ENCODE measurements at regions not wholly inside any gene's neighbourhood (a gene's known extent, or its start where the extent isn't known, plus 50 kb on each side); places are given as distances from the start of the nearest gene placed in this dataset.
"Not testable (repeated sequence)": the region's sequence is repeated elsewhere in the genome, so short reads cannot be mapped to it uniquely, and the experiment has no call there.

DNA sequence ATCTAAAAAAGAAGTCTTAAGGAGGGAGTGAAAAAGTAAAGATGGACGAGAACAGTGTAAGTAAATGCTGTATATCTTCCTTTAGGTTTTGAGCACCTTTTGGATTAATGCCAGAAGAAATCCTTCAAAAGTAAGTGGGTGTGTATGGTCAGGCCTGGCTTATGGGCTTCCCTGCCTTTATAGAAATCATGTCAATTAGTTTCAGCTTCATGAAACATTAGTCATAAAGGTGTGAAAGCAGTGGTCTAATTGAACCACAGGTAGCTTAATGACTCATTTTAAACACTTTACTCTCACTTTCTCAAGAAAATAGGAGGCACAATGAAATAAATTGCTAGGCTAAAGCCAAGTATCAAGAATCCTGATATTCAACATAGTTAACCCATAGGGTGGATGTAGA lies 467.4 kb upstream of the DPPA4 start:
- peak; percentile 63 for DNase-seq (ENCODE audit: low spot score)

GRCh38 chr3:109806929-109807328 lies 469.6 kb upstream of the DPPA4 start:
- DNase-seq (ENCODE audit: low spot score), result peak; percentile 85

DNA sequence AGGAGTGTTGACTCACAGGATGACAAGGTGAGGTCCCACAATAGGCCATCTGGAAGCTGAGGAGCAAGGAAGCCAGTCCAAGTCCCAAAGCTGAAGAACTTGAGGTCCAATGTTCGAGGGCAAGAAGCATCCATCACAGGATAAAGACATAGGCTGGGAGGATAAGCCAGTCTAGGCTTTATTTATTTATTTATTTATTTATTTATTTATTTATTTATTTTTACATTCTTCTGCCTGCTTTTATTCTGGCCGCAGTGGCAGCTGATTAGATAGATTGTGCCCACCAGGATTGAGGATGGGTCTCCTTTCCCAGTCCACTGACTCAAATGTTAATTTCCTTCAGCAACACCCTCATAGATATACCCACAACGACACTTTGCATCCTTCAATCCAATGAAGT lies 472.2 kb upstream of the DPPA4 start:
- DNase-seq (ENCODE audit: low spot score), result no peak

- no peak for DNase-seq (ENCODE audit: low spot score)
These were observed 480.7 kb upstream of the DPPA4 start for GRCh38 chr3:109818081-109818480.

DNA sequence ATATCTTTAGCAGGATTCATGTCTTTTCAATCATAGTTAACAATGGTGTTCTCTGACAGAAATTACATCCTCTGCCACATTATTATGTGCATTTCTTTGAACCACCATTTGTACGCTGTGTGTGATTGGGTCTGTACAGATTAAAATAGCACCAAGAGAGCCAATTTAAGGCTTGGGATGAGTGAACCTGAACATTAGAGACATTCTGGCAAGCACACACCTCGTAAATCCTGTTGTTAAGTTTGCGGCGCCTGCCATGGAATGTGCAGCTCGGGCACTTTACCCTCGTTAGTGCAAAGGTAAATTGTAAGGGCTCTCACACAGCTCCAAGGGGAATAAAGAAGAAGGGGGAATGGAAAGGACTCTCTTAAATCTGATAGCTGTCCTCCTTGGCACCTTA lies 482.4 kb upstream of the DPPA4 start:
- no peak for DNase-seq (ENCODE audit: low spot score)

DNA sequence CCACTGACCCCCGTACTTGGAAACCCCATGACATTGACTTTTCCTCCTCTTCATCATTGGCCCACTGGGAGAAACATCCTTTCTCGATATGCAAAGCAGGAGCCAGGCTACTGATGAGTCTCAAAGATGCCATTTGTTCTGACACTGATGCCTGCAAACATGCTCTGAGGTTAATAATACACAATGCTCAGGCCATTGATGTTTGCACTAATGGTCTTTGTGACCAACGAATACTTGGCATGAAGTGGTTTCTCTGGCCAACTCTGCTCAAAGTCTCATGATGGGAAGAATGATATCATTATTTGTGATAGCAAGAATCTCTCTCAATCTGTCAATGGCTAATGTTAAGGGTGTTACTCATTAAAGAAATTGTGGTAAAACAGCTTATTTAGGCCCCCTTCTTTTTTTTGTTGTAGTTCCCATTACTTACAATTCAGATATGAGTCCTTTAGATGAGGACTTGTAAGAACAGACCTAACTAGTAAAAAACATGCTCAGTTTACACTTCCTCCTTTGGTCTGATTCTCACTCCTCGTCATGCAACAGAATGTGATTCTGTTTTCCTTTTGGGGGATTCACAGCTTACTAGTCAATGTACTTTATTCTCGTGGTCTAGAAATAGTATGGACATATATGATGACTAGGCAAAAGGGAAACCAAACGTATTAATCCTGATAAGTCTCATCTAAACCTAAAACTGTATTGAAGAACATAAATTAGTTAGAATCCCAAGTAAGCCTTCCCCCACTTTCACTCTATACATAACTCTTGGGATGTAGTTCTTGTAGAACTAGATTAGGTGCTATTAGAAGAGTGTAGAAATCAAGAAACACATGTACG lies 488.8 kb upstream of the DPPA4 start:
- no peak for DNase-seq (ENCODE audit: low spot score)

GRCh38 chr3:109831403-109831802 lies 494.1 kb upstream of the DPPA4 start:
- no peak for DNase-seq (ENCODE audit: low spot score)

DNA sequence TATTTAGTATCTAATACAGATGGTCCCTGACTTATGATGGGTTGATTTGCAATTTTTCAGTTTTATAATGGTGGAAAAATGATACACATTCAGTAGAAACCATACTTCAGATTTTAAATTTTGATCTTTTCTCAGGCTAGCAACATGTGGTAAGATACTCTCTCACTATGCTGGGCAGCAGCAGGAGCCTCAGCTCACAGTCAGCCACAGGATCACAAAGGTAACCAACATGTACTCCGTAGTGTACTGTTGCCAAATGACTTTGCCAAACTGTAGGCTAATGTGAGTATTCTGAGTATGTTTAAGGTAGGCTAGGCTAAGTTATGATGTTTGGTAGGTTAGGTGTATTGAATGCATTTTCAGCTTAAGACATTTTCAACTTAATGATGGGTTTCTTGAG lies 498.6 kb upstream of the DPPA4 start:
- no peak for DNase-seq (ENCODE audit: low spot score)

GRCh38 chr3:109851854-109852253 lies 514.5 kb upstream of the DPPA4 start:
- DNase-seq (ENCODE audit: low spot score), result no peak

DNA sequence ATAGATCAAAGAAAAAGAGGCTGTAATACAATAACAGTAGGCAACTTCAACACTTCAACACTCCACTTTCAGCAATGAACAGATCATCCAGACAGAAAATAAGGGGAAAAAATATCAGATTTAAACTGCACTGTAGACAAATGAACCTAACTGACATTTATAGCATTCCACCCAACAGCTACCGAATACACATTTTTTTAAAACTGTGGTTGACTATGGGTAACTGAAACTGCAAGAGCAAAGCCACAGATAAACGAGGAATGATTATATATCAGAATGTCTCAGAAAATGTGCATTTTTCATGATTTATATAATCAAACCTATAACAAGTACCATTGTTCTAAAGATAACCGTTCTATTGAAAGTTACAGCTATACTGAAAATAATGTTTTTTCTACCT lies 514.9 kb upstream of the DPPA4 start:
- no peak for DNase-seq (ENCODE audit: low spot score)

DNA sequence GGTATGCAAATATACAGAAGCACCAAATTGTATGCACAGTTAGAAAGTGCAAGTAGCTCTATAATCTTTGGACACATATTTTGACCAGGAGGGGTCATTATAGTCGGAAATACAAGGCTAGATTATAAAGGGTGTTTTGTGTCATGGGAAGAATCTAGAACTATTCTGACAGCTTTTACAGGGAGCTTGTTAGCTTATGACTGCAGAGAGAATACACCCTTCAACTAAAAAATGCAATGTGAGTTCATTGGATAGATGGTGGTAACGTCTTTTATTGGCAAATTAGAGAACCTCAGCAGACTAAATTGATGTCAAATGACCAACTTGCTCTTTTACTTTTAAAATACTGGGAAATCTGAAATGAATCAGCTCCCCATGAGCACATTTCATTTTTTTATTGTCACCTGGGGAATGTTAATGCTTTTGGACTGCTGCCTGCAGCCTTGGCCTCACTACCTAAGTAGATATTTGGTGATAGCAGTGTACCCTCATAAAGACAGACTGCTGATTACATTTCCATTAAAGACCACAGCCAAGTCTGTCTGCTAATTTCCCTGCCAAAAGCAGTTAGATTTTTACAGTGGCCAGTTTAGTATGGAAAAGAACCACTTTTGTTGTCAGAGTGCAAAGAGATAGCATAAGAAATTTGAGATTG lies 515.9 kb upstream of the DPPA4 start:
- DNase-seq (ENCODE audit: low spot score), result no peak

GRCh38 chr3:109863701-109864100 lies 526.4 kb upstream of the DPPA4 start:
- DNase-seq (ENCODE audit: low spot score), result no peak

DNA sequence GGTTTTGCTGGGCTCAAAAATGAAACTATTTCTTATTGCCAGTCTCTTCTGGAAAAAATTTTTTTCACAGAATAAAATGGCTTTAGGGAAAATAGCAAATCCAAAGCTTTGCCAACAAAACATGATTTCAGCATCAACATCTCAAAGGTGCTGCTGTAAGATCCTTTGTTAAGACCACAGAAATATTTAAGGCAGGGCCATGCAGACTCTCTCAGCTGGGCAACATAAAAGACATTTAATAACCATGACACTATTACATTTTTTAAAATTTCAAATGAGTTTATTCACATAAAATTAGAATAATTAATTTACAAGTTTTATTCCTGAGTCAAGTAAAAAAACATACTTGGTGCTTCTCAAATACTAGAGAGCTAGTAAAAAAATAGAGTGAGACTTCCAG lies 527.1 kb upstream of the DPPA4 start:
- no peak for DNase-seq (ENCODE audit: low spot score)

- DNase-seq (ENCODE audit: low spot score), result no peak
These were observed 532.2 kb upstream of the DPPA4 start for GRCh38 chr3:109869586-109869985.

- DNase-seq (ENCODE audit: low spot score), result no peak
These were observed 537.8 kb upstream of the DPPA4 start for GRCh38 chr3:109874896-109875708.

GRCh38 chr3:109877616-109878015 lies 540.3 kb upstream of the DPPA4 start:
- not testable (repeated sequence) for DNase-seq (ENCODE audit: low spot score)

GRCh38 chr3:109882144-109882543 lies 544.8 kb upstream of the DPPA4 start:
- no peak for DNase-seq (ENCODE audit: low spot score)

GRCh38 chr3:109887293-109887692 lies 549.9 kb upstream of the DPPA4 start:
- DNase-seq (ENCODE audit: low spot score), result no peak

GRCh38 chr3:109888026-109888425 lies 550.7 kb upstream of the DPPA4 start:
- no peak for DNase-seq (ENCODE audit: low spot score)

DNA sequence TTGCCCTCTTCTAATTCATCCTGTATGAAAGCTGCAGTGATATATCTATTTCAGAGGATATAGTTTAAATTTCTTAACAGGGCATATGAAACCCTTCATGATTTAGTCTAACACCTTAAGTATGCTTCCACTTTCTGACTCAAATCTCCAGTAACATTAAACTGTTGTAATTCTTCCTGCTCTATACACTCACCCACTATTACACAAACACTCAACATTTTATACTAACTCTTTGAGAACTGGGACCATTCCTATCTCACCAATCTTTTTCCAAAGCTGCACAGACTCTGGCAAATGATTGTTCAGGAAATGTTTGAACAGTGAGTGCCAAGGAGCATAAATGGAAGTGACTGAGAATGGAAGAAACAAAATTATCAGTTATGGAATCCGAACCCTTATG lies 560.4 kb upstream of the DPPA4 start:
- no peak for DNase-seq (ENCODE audit: low spot score)

GRCh38 chr3:109899925-109900324 lies 562.6 kb upstream of the DPPA4 start:
- DNase-seq (ENCODE audit: low spot score), result no peak

DNA sequence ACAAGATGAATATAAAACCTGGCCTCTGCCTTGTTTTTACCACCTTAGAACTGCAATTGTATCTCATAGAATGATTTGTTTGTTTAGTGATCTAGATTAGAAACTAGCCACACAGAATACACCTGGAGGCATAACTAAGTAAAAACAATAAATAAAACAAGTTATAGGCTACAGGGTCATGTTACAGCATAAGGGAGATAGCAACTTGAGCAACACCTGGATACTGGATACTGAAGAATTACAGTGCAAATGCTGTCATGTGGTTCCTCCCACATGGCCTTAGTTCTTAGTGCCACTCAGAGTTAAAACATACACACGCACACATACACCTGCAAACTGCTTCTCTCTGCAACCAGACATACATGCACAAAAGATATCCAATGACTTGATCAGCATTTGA lies 563.4 kb upstream of the DPPA4 start:
- DNase-seq (ENCODE audit: low spot score), result no peak

DNA sequence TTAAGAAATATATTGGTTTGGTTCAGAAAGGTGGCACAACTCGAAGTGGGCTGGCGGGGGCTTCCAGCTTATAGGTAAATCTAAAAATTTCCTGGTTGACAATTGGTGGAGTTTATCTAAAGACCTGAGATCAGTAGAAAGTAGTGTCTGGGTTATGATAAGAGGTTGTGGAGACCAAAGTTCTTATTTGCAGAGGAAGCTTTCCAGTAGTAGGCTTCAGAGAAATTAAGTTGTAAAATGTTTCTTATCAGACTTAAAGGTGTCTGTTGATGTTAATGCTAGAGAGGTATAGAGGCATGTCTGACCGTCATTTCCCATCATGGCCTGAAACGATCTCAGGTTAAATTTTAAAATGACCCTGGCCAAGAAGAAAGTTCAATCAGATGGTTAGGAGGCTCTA lies 565.2 kb upstream of the DPPA4 start:
- no peak for DNase-seq (ENCODE audit: low spot score)
